Choroid plexus epithelial cell (primary cell): ENCODE measurements at regions not wholly inside any gene's neighbourhood (a gene's known extent, or its start where the extent isn't known, plus 50 kb on each side); places are given as distances from the start of the nearest gene placed in this dataset.

Experiments
- DNase-seq: peaks from one replicate; pipeline ENCODE4 v3.0.0-alpha.2; 2010; ENCODE audit warnings: low read depth
- H3K4me3 ChIP-seq: 2 replicates; pipeline ENCODE4 v1.5.1; 2011; ENCODE audit warnings: low read depth, mild to moderate bottlenecking, control low read depth, low read length, moderate library complexity
- CTCF ChIP-seq: conservative IDR thresholded peaks from 2 replicates; pipeline ENCODE4 v1.5.1; 2011; ENCODE audit warnings: low read depth, mild to moderate bottlenecking, control low read depth, inconsistent platforms, low read length, moderate library complexity

DNA sequence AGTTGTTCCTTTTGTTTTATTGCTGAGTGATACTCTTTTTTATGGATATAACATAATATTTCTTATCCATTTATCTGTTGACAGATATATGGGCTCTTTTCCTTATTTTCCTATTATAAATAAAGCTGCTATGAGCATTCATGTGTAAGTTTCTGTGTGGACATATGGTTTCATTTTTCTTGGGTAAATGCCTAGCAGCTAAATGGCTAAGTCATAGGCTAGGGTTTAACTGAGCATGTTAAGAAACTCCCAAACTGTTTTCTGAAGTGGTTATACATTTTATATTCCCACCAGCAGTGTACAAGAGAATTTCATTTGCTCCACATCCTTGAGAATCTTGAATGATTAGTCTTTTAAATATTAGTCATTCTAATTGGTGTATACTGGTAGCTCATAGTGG, 786.6 kb upstream of the CDH2 start:
- H3K4me3 ChIP-seq, result no peak overlapping the region
- no peak for TF ChIP-seq CTCF
- no peak for DNase-seq

GRCh38 chr18:28961669-28962228, 784.8 kb upstream of the CDH2 start:
- TF ChIP-seq CTCF, result peak; percentile 81
- peak; percentile 62 for DNase-seq
- no peak overlapping the region for H3K4me3 ChIP-seq

- no peak overlapping the region for H3K4me3 ChIP-seq
- no peak for TF ChIP-seq CTCF
- peak; percentile 37 for DNase-seq
Measured at GRCh38 chr18:28960146-28960545, 783.2 kb upstream of the CDH2 start.

GRCh38 chr18:28952339-28952738, 775.4 kb upstream of the CDH2 start:
- no peak for TF ChIP-seq CTCF
- no peak for DNase-seq
- H3K4me3 ChIP-seq, result no peak overlapping the region

GRCh38 chr18:28947900-28948299, 771.0 kb upstream of the CDH2 start:
- no peak overlapping the region for H3K4me3 ChIP-seq
- TF ChIP-seq CTCF, result no peak
- no peak for DNase-seq

DNA sequence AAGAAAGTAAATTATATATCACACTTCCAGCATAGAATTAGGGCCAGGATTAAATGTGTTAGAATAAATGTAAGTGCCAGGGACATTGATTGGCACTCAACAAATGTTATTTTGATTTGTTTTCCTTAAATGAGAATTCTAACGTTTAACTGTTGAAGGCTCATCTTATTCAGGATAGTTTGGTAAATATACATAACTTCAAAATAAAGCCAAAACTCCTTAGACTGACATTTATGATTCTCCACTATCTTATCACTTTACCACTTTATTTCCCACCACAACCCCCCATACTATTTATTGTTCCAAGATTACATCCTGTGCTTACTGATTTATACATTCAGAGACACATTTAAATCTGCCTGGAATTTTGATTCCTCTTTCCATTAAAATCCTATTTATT, 769.5 kb upstream of the CDH2 start:
- no peak for DNase-seq
- H3K4me3 ChIP-seq, result no peak overlapping the region
- TF ChIP-seq CTCF, result no peak

- no peak for TF ChIP-seq CTCF
- no peak overlapping the region for H3K4me3 ChIP-seq
- no peak for DNase-seq
Measured at GRCh38 chr18:28922936-28923335, 746.0 kb upstream of the CDH2 start.
